GM12878 (cell line): ENCODE measurements at regions not wholly inside any gene's neighbourhood (a gene's known extent, or its start where the extent isn't known, plus 50 kb on each side); places are given as distances from the start of the nearest gene placed in this dataset.

ENCODE experiments used
- ATAC-seq: fragments of 200-7000 bp; cut with Tn5 transposase; 3 replicates; pipeline ENCODE4 v1.9.1; 2020; ENCODE audit warnings: mild to moderate bottlenecking, moderate library complexity
- BruUV-seq: library from RNA; stranded (reverse); fragments of 400-500 nt; replicated peaks from 2 replicates; lab custom pipeline; 2021; lab: Mats Ljungman, UMichigan
- CTCF ChIA-PET: fragments of 300-600 bp; sonication (Branson Sonifier 250); formaldehyde crosslinking; extraction: SDS; loops from one replicate; lab custom pipeline; 2021; ENCODE audit warnings: inconsistent platforms; lab: Yijun Ruan, JAX
- POLR2A ChIA-PET: fragments of 350-600 bp; formaldehyde crosslinking; extraction: SDS; loops from one replicate; lab custom pipeline; 2021; ENCODE audit warnings: inconsistent platforms; lab: Charles Lee
- RAD21 ChIA-PET: fragments of 300-600 bp; sonication (Branson Sonifier 250); formaldehyde crosslinking; loops from one replicate; lab custom pipeline; 2023; ENCODE audit warnings: antibody characterized with exemption; ENCODE audit not compliant: unreplicated experiment; lab: Charles Lee
- SMC1A ChIA-PET: fragments of 300-600 bp; sonication (Branson Sonifier 250); formaldehyde crosslinking; loops from one replicate; lab custom pipeline; 2023; ENCODE audit not compliant: unreplicated experiment, uncharacterized antibody; lab: Charles Lee
- DNase-seq: peaks from one replicate; pipeline ENCODE4 v3.0.0-alpha.2; 2011; ENCODE audit warnings: low read depth, low spot score
- FAIRE-seq: peaks from 3 replicates; lab custom pipeline; 2011; peaks lifted over from hg19 to GRCh38; lab: Jason Lieb, UNC
- H2AFZ ChIP-seq: 2 replicates; pipeline ENCODE4 v1.6.0; 2011; ENCODE audit warnings: low read depth, low read length, control low read depth; ENCODE audit not compliant: control insufficient read depth
- H3K27ac ChIP-seq: 2 replicates; pipeline ENCODE4 v1.5.1; 2011; ENCODE audit warnings: control low read depth; ENCODE audit not compliant: control insufficient read depth, insufficient read depth
- H3K27me3 ChIP-seq, 2 experiments: replicated peaks in 1 of 2; 2 replicates each; pipeline versions ENCODE4 v1.6.0 to v1.6.1; 2011; ENCODE audit warnings: low read length in 1 of 2; ENCODE audit not compliant: control insufficient read depth in 2 of 2, insufficient read depth in 2 of 2
- H3K36me3 ChIP-seq, 2 experiments: 2 replicates each; pipeline ENCODE4 v1.5.1; 2011; ENCODE audit warnings: low read length in 1 of 2; ENCODE audit not compliant: control insufficient read depth in 2 of 2, insufficient read depth in 2 of 2
- H3K4me1 ChIP-seq: 2 replicates; pipeline ENCODE4 v1.6.1; 2011; ENCODE audit warnings: mild to moderate bottlenecking, low read length, moderate library complexity, mixed read lengths; ENCODE audit not compliant: control insufficient read depth, insufficient read depth
- H3K4me2 ChIP-seq: 2 replicates; pipeline ENCODE4 v1.6.0; 2011; ENCODE audit warnings: control low read depth; ENCODE audit not compliant: control insufficient read depth, insufficient read depth
- H3K4me3 ChIP-seq: fragments of 200-600 bp; sonication (generic); 2 replicates; pipeline ENCODE4 v1.5.1; 2016
- H3K79me2 ChIP-seq: 2 replicates; pipeline ENCODE4 v1.6.0; 2011; ENCODE audit warnings: low read length; ENCODE audit not compliant: control insufficient read depth, insufficient read depth
- H3K9ac ChIP-seq: 2 replicates; pipeline ENCODE4 v1.8.0; 2011; ENCODE audit warnings: low read length, control low read depth, mixed read lengths; ENCODE audit not compliant: control insufficient read depth, insufficient read depth
- H3K9me3 ChIP-seq: replicated peaks from 3 replicates; pipeline ENCODE4 v1.5.1; 2011; ENCODE audit warnings: mild to moderate bottlenecking, low read length; ENCODE audit not compliant: control insufficient read depth, insufficient read depth
- H4K20me1 ChIP-seq: 2 replicates; pipeline ENCODE4 v1.6.0; 2011; ENCODE audit not compliant: control insufficient read depth, insufficient read depth
- BHLHE40 ChIP-seq, 2 experiments: fragments of 450-650 bp in 1 of 2; IDR thresholded peaks; 2 replicates each; pipeline ENCODE4 v1.6.1; 2011 to 2017; ENCODE audit warnings: low read depth in 2 of 2, borderline replicate concordance in 1 of 2, improper control_type of control experiment in 1 of 2, low read length in 1 of 2, mild to moderate bottlenecking in 1 of 2
- CBX5 ChIP-seq: sonication (generic); IDR thresholded peaks from 2 replicates; pipeline ENCODE4 v1.6.1; 2016; ENCODE audit warnings: low read depth, moderate library complexity, mild to moderate bottlenecking, inconsistent platforms
- EED ChIP-seq: sonication (generic); IDR thresholded peaks from 2 replicates; pipeline ENCODE4 v1.6.1; 2016; ENCODE audit warnings: antibody characterized with exemption, low read depth
- HDAC6 ChIP-seq: fragments of 200-600 bp; sonication (generic); IDR thresholded peaks from one replicate; pipeline ENCODE4 v1.8.0; 2017; ENCODE audit warnings: antibody characterized with exemption; ENCODE audit not compliant: unreplicated experiment
- WGBS: methylation state at CpG from one replicate; pipeline ENCODE4 v1.1.6; 2016; ENCODE audit warnings: low lambda C conversion rate; ENCODE audit not compliant: insufficient replicate concordance, insufficient coverage; ENCODE audit errors: missing lambda C conversion rate; 5-methylcytosine and 5-hydroxymethylcytosine counted together
- in situ Hi-C: fragments of 300-500 bp; cut with MboI; formaldehyde crosslinking; loops from 9 replicates; pipeline ENCODE4 v1.14.3; 2018; ENCODE audit warnings: mixed read lengths
- intact Hi-C: fragments of 100-400 bp; cut with micrococcal nuclease; formaldehyde crosslinking; loops from one replicate; pipeline ENCODE4 v1.14.2; 2022; ENCODE audit not compliant: unreplicated experiment
- TF ChIP-seq, protein P1 (sequence below): fragments of 450-650 bp; IDR thresholded peaks from 2 replicates; pipeline ENCODE4 v1.6.1; 2017; ENCODE audit warnings: mild to moderate bottlenecking, moderate library complexity
- TF ChIP-seq, protein P2 (sequence below): IDR thresholded peaks from 2 replicates; pipeline ENCODE4 v1.6.1; 2011; ENCODE audit warnings: borderline replicate concordance, low read depth, mild to moderate bottlenecking, moderate library complexity, mixed read lengths, low read length; ENCODE audit not compliant: insufficient read depth; ENCODE audit errors: extremely low read length

DNA sequence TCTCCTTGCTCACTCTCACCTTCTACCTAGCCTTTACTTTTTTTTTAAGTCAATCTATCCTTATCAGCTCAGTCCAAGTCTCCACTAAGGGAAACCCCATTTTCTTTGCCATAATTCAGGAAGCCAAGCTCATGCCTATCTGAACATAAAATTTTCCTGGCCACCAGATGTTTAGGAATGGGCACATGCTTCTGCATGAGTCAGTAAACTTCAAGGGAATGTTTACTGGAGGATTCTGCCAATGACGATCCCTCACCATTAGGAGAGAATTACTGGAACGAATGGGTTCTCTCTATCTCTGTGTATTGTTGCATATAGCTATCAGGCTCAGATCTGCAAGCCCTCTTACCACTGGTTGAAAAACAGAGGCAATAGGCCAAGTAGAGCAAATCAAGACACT is 731.7 kb upstream of the ZNF804A start (continued):
- TF ChIP-seq, protein P1, sequence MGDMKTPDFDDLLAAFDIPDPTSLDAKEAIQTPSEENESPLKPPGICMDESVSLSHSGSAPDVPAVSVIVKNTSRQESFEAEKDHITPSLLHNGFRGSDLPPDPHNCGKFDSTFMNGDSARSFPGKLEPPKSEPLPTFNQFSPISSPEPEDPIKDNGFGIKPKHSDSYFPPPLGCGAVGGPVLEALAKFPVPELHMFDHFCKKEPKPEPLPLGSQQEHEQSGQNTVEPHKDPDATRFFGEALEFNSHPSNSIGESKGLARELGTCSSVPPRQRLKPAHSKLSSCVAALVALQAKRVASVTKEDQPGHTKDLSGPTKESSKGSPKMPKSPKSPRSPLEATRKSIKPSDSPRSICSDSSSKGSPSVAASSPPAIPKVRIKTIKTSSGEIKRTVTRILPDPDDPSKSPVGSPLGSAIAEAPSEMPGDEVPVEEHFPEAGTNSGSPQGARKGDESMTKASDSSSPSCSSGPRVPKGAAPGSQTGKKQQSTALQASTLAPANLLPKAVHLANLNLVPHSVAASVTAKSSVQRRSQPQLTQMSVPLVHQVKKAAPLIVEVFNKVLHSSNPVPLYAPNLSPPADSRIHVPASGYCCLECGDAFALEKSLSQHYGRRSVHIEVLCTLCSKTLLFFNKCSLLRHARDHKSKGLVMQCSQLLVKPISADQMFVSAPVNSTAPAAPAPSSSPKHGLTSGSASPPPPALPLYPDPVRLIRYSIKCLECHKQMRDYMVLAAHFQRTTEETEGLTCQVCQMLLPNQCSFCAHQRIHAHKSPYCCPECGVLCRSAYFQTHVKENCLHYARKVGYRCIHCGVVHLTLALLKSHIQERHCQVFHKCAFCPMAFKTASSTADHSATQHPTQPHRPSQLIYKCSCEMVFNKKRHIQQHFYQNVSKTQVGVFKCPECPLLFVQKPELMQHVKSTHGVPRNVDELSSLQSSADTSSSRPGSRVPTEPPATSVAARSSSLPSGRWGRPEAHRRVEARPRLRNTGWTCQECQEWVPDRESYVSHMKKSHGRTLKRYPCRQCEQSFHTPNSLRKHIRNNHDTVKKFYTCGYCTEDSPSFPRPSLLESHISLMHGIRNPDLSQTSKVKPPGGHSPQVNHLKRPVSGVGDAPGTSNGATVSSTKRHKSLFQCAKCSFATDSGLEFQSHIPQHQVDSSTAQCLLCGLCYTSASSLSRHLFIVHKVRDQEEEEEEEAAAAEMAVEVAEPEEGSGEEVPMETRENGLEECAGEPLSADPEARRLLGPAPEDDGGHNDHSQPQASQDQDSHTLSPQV = no peak
- TF ChIP-seq, protein P2, sequence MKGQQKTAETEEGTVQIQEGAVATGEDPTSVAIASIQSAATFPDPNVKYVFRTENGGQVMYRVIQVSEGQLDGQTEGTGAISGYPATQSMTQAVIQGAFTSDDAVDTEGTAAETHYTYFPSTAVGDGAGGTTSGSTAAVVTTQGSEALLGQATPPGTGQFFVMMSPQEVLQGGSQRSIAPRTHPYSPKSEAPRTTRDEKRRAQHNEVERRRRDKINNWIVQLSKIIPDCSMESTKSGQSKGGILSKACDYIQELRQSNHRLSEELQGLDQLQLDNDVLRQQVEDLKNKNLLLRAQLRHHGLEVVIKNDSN = no peak
- no peak for TF ChIP-seq CBX5
- no peak for TF ChIP-seq HDAC6

DNA sequence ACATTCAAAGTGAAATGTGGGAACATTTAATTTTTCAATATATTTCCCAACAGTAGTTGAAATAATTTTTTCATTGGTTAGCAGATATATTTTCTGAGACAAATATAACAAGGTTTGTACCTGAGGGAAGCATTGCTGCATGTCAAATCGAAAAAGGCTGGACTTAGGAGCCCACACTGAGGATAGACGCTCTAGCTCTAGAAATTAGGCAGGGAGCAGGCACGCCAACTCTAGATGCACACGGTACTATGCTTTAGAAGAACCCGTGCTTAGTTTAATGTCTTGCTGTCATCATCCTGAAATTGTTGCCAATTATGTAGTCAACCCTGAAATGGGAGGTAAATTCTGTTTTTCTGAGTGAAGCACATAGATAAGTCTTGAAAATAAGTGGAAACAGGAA is 731.1 kb upstream of the ZNF804A start:
- Histone ChIP-seq H3K4me2 (no peak overlapping the region), H3K27ac (no peak overlapping the region), H3K9ac (no peak overlapping the region), H4K20me1 (no peaks in the 10 kb centered on the region), H3K4me3 (no peak overlapping the region), H3K4me1 (no peaks in the 10 kb centered on the region), H2AFZ (no peak overlapping the region), H3K36me3 (no peaks in the 10 kb centered on the region), H3K27me3 (no peaks in the 10 kb centered on the region), H3K79me2 (no peaks in the 10 kb centered on the region), H3K9me3 (no peaks in the 10 kb centered on the region)
- ChIA-PET SMC1A (interaction anchor here (0.8 kb wide), 1 partner anchor 371 kb away, joined by 3 read pairs; no protein-coding TSS in a partner anchor), POLR2A (no interaction called here), RAD21 (no interaction called here), CTCF (interaction anchor here (2.0 kb wide), 1 partner anchor 619 kb away, joined by 5 read pairs; no protein-coding TSS in a partner anchor)
- no peak for TF ChIP-seq BHLHE40 (IDR thresholded peaks at IDR 0.05; ENCODE audit: borderline replicate concordance in 1 of 2, low read depth in 2 of 2, low read length in 1 of 2)
- TF ChIP-seq EED = no peak
- intact Hi-C loops = no loop called here
- BruUV-seq = no TSS peak
- FAIRE-seq (no peak), ATAC-seq (no peak), DNase-seq (no peak)
- WGBS = 42% methylated on average over 5 of the region's 5 CpGs
- in situ Hi-C loops = no loop called here
